GM21786 (cell line): ENCODE measurements at regions not wholly inside any gene's neighbourhood (a gene's known extent, or its start where the extent isn't known, plus 50 kb on each side); places are given as distances from the start of the nearest gene placed in this dataset.

Experiments
- ATAC-seq: cut with Tn5 transposase; IDR thresholded peaks from one replicate; pipeline ENCODE4 v1.9.1; 2021; ENCODE audit not compliant: unreplicated experiment

DNA sequence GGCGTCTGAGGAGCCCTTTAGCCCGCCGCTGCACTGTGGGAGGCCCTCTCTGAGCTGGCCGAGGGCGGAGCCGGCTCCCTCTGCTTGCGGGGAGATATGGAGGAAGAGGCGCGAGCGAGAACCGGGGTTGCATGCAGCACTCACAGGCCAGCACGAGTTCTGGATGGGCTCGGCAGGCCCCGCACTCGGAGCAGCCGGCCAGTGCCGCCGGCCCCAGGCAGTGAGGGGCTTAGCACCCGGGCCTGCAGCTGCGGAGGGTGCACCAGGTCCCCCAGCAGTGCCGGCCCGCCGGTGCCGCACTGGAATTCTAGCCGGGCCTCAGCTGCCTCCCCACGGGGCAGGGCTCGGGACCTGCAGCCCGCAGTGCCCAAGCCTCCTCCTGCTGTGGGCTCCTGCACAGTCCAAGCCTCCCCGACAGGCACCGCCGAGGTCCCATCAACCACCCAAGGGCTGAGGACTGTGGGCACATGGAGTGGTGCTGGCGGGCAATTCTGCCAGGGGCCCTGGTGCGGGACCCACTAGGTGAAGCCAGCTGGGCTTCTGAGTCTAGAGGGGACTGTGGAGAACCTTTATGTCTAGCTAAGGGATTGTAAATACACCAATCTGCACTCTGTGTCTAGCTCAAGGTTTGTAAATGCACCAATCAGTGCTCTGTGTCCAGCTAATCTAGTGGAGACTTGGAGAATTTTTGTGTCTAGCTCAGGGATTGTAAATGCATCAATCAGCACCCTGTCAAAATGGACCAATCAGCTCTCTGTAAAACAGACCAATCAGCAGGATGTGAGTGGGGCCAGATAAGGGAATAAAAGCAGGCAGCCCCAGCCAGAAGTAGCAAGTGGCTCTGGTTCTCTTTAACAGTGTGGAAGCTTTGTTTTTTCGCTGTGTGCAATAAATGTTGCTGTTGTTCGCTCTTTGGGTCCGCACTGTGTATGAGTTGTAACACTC lies 329.7 kb upstream of the JARID2 start:
- no peak for ATAC-seq

GRCh38 chr6:14917109-14917910 lies 328.6 kb upstream of the JARID2 start:
- ATAC-seq, result no peak

- no peak for ATAC-seq
These were observed 327.5 kb upstream of the JARID2 start for GRCh38 chr6:14918200-14918907.

GRCh38 chr6:14919038-14919670 lies 326.7 kb upstream of the JARID2 start:
- ATAC-seq, result no peak

GRCh38 chr6:14920276-14920675 lies 325.6 kb upstream of the JARID2 start:
- ATAC-seq, result no peak

DNA sequence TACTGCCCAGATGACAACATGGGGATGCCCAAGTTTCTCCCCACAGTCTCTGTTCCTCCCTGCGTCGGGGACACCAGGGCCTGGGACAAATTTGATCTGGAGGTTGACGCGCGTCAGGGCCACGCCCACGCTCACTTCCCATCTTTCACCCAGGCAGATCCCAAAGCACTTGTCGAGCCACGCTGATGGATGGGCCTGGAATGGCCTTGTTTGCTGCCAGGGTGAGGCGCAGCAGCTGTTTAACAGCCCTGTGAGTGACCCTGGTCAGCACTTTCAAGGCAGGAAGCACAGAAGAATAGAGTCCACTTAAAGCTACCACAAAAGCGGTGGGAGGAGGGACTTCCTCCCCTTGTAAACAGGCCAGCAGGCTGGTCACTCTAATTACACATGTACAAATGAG lies 324.7 kb upstream of the JARID2 start:
- no peak for ATAC-seq

GRCh38 chr6:14921878-14922671 lies 323.8 kb upstream of the JARID2 start:
- no peak for ATAC-seq

GRCh38 chr6:14922706-14923460 lies 323.0 kb upstream of the JARID2 start:
- no peak for ATAC-seq

DNA sequence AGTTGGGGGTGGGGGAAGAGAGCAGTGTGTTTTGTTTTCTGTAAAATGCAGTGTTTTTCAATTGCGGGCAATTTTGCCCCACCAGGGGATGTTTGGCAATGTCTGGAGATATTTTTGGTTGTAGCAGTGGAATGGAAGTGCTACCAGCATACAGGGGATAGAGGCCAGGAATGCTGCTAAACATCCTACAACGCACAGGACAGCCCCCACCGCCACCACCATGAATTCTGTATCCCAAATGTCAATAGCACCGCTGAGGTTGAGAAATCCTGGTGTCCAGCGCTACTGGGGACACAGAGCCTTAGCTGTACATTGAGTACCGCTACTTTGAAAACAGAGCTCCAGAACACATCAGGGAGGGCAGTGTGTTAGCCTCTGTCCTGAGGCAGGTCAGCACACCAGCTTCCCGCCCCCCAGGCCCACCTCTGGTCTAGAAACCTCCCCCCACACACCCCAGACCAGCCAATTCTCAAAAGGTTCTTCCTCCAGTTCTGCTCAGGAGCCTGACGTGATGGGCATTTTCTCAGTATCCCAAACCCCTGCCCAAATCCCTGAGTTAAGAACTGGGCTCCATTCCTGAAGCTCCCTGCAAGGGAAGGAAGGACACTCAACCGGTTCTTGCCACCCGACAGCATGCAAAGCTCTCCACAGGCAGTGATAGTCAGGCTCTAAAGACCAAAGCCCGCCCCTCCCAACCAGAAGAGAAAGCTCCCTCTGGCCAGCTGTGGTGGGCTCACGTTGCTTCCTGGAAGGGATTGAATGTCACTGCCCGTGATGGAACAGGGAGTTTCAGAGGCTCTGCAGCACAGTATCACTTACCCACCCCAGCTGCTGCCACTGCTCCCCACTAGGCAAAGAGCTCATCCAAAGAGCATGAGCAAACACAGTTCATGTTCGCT lies 321.5 kb upstream of the JARID2 start:
- no peak for ATAC-seq

- ATAC-seq, result no peak
These were observed 320.7 kb upstream of the JARID2 start for GRCh38 chr6:14925025-14925698.

- ATAC-seq, result no peak
These were observed 320.2 kb upstream of the JARID2 start for GRCh38 chr6:14925699-14926026.

DNA sequence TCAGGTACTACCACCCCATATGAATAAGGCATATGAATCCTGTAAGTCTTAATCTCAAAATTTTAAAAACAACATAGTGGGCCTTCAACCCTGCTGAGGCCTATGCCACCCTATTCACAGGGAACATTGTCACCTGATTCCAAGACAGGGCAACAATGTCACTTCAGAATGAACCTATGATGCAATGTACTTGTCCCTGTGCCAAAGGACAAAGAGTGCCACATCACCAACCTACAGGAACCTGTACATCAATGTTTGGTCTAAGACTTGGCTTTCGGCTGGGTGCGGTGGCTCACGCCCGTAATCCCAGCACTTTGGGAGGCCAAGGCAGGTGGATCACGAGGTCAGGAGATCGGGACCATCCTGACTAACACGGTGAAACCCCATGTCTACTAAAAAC lies 318.5 kb upstream of the JARID2 start:
- no peak for ATAC-seq

DNA sequence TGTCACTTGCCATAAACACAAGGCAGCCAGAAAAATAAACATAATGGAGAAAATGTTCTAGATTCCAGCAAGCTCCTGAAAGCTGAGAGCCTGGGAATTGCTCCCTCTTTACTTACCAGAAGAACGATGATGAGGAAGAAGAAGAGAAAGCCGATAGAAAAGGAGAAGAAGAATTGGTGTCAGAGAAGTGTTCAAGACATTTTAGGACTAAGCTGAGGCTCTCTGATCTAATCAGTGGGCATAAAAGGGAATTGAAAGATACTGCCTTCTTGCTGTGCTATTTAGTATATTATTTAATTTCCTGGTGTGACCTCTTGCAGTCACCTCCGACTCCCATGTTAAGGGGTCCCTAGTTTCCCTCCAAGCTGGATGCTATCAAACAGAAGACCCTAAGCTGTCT lies 316.6 kb upstream of the JARID2 start:
- no peak for ATAC-seq

GRCh38 chr6:14930366-14930989 lies 315.4 kb upstream of the JARID2 start:
- ATAC-seq, result no peak

- ATAC-seq, result no peak
These were observed 313.2 kb upstream of the JARID2 start for GRCh38 chr6:14932485-14933182.

- ATAC-seq, result no peak
These were observed 312.7 kb upstream of the JARID2 start for GRCh38 chr6:14933183-14933544.

DNA sequence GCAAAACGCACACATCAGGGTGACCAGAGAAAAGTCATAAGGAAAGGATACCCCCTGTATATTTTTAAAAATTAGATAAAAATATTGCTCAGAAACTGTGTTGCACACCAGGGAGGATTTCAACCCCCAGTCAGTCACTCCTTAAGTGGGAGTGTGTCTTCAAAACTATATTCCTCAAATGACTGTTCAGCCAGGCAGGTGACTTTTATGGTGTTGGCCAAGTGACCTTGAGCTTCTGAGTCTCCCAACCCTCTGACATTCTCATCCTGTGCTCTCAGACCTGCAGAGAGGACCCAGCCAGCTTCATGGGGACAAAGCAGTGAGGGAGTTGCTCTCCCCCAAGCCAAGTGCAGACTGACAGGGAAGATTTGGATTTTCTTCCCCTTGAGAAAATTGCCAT lies 311.9 kb upstream of the JARID2 start:
- no peak for ATAC-seq
